Kidney capillary endothelial cell (primary cell): ENCODE measurements at regions not wholly inside any gene's neighbourhood (a gene's known extent, or its start where the extent isn't known, plus 50 kb on each side); places are given as distances from the start of the nearest gene placed in this dataset.

Experiments used
- DNase-seq: peaks from one replicate; pipeline ENCODE4 v3.0.0-alpha.2; 2018; ENCODE audit warnings: low spot score

GRCh38 chr7:136066304-136067143 is 89.4 kb upstream of the MTPN start:
- DNase-seq = no peak

GRCh38 chr7:136064627-136065237 is 87.6 kb upstream of the MTPN start:
- no peak for DNase-seq

GRCh38 chr7:136064081-136064480 is 86.9 kb upstream of the MTPN start:
- no peak for DNase-seq

- DNase-seq = no peak
Measured at GRCh38 chr7:136063326-136063666, 86.1 kb upstream of the MTPN start.

GRCh38 chr7:136062625-136063325 is 85.6 kb upstream of the MTPN start:
- no peak for DNase-seq

GRCh38 chr7:136061433-136061832 is 84.3 kb upstream of the MTPN start:
- DNase-seq = no peak

- no peak for DNase-seq
Measured at GRCh38 chr7:136058546-136058945, 81.4 kb upstream of the MTPN start.

- DNase-seq = no peak
Measured at GRCh38 chr7:136057509-136057908, 80.3 kb upstream of the MTPN start.

- DNase-seq = no peak
Measured at GRCh38 chr7:136056651-136057231, 79.6 kb upstream of the MTPN start.

GRCh38 chr7:136055266-136055665 is 78.1 kb upstream of the MTPN start:
- no peak for DNase-seq

- no peak for DNase-seq
Measured at GRCh38 chr7:136053689-136054485, 76.7 kb upstream of the MTPN start.

GRCh38 chr7:136051203-136051928 is 74.2 kb upstream of the MTPN start:
- DNase-seq = no peak

GRCh38 chr7:136050462-136050847 is 73.3 kb upstream of the MTPN start:
- DNase-seq = no peak

- DNase-seq = no peak
Measured at GRCh38 chr7:136049818-136050461, 72.8 kb upstream of the MTPN start.

- DNase-seq = no peak
Measured at GRCh38 chr7:136049117-136049516, 72.0 kb upstream of the MTPN start.

- DNase-seq = no peak
Measured at GRCh38 chr7:136046548-136046947, 69.4 kb upstream of the MTPN start.

- DNase-seq = no peak
Measured at GRCh38 chr7:136045992-136046391, 68.8 kb upstream of the MTPN start.

GRCh38 chr7:136045181-136045580 is 68.0 kb upstream of the MTPN start:
- no peak for DNase-seq

- DNase-seq = peak; percentile 13
Measured at GRCh38 chr7:136039577-136040345, 62.6 kb upstream of the MTPN start.

GRCh38 chr7:136036336-136036735 is 59.2 kb upstream of the MTPN start:
- DNase-seq = no peak
